PC-3 (cell line): ENCODE measurements at regions not wholly inside any gene's neighbourhood (a gene's known extent, or its start where the extent isn't known, plus 50 kb on each side); places are given as distances from the start of the nearest gene placed in this dataset.

Experiments
- CTCF ChIP-seq: fragments of 300-600 bp; sonication (generic); conservative IDR thresholded peaks from 2 replicates; pipeline ENCODE4 v1.5.1; 2017; ENCODE audit warnings: antibody characterized with exemption, low read depth, mild to moderate bottlenecking, low read length
- EZH2 ChIP-seq: fragments of 300-600 bp; sonication (generic); IDR thresholded peaks from one replicate; pipeline ENCODE4 v1.6.1; 2017; ENCODE audit warnings: antibody characterized with exemption, mild to moderate bottlenecking, low read length; ENCODE audit not compliant: unreplicated experiment
- EZH2phosphoT487 ChIP-seq: fragments of 300-600 bp; sonication (generic); IDR thresholded peaks from 2 replicates; pipeline ENCODE4 v1.6.1; 2018; ENCODE audit warnings: mild to moderate bottlenecking, antibody characterized with exemption, low read length, borderline replicate concordance

GRCh38 chr4:163902417-163902816, 407.9 kb downstream of the TMA16 start:
- no peak for TF ChIP-seq CTCF
- TF ChIP-seq EZH2phosphoT487, result no peak
- no peak for TF ChIP-seq EZH2
